HEK293 (cell line): ENCODE measurements at regions not wholly inside any gene's neighbourhood (a gene's known extent, or its start where the extent isn't known, plus 50 kb on each side); places are given as distances from the start of the nearest gene placed in this dataset.

Source experiments
- TF ChIP-seq, protein P1 (sequence below): fragments of 450-650 bp; formaldehyde crosslinking; IDR thresholded peaks from 2 replicates; pipeline ENCODE4 v1.5.1; 2016; ENCODE audit warnings: missing biosample characterization, missing genetic modification characterization
- TF ChIP-seq, protein P2 (sequence below): fragments of 450-650 bp; formaldehyde crosslinking; IDR thresholded peaks from 2 replicates; pipeline ENCODE4 v1.5.1; 2016; ENCODE audit warnings: missing biosample characterization, missing genetic modification characterization

DNA sequence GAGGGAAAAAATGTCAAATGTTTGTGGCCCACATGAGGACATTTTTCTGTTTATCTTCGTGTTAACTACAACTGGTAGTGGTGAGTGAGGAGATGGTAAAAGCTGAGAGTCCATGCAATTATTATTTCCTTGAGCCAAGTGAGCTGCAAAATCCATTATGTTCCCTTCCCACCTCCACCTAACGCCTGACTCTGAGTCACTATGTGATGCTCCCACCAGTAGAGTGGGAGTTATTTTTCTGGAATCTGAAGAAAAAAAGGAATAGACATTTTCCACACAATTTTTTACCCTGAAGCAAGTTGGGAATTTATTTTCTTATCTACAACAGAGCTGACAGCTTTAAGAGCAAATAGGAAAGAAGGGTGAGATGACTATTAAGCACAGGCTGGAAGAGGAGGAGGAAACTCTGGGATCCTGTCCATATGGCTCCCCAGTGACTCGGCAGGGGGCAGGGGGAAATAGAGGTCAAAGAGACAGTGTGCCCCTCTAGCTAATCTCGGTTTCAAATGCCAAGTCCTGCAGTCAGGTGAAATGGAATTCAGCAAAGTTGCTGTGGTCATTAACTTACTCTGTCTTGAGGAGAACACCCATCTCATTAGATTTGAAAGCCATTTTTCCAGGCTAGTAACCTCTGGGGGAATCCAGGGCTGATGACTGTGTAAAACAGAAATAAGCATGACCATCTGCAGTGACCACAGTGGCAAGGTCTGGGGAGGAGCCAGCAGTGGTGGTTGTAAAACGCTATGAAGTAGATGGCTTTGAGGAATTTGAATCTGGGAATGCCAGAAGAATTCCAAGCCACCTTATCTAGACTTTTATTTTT, 463.9 kb downstream of the STK39 start:
- TF ChIP-seq, protein P1, sequence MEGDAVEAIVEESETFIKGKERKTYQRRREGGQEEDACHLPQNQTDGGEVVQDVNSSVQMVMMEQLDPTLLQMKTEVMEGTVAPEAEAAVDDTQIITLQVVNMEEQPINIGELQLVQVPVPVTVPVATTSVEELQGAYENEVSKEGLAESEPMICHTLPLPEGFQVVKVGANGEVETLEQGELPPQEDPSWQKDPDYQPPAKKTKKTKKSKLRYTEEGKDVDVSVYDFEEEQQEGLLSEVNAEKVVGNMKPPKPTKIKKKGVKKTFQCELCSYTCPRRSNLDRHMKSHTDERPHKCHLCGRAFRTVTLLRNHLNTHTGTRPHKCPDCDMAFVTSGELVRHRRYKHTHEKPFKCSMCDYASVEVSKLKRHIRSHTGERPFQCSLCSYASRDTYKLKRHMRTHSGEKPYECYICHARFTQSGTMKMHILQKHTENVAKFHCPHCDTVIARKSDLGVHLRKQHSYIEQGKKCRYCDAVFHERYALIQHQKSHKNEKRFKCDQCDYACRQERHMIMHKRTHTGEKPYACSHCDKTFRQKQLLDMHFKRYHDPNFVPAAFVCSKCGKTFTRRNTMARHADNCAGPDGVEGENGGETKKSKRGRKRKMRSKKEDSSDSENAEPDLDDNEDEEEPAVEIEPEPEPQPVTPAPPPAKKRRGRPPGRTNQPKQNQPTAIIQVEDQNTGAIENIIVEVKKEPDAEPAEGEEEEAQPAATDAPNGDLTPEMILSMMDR = no peak
- TF ChIP-seq, protein P2, sequence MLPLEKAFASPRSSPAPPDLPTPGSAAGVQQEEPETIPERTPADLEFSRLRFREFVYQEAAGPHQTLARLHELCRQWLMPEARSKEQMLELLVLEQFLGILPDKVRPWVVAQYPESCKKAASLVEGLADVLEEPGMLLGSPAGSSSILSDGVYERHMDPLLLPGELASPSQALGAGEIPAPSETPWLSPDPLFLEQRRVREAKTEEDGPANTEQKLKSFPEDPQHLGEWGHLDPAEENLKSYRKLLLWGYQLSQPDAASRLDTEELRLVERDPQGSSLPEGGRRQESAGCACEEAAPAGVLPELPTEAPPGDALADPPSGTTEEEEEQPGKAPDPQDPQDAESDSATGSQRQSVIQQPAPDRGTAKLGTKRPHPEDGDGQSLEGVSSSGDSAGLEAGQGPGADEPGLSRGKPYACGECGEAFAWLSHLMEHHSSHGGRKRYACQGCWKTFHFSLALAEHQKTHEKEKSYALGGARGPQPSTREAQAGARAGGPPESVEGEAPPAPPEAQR (tag by site-specific recombination) = no peak
